ENCODE measurements at regions not wholly inside any gene's neighbourhood (a gene's known extent, or its start where the extent isn't known, plus 50 kb on each side); places are given as distances from the start of the nearest gene placed in this dataset.

- TF ChIP-seq POLR2AphosphoS5 (IDR thresholded peaks at IDR 0.05), result no peak
- TF ChIP-seq CTCF (IDR thresholded peaks at IDR 0.05), result no peak
- no peak overlapping the region for H3K4me3 ChIP-seq
- DNase-seq (ENCODE audit: low spot score in 2 of 2), result no peak
- H3K27me3 ChIP-seq, result no peaks in the 10 kb centered on the region
- intact Hi-C loops (cut with DNase I; ENCODE audit: low total_unique reads), result no loop called here
- no peaks in the 10 kb centered on the region for H3K9me3 ChIP-seq
- no peaks in the 10 kb centered on the region for H3K36me3 ChIP-seq
- H3K27ac ChIP-seq, result no peak overlapping the region
- H3K4me1 ChIP-seq, result no peaks in the 10 kb centered on the region
These were observed 166.2 kb upstream of the ROBO2 start for GRCh38 chr3:76873532-76874242.

- intact Hi-C loops (cut with DNase I; ENCODE audit: low total_unique reads), result no loop called here
These were observed 159.9 kb upstream of the ROBO2 start for GRCh38 chr3:76879959-76880358.

GRCh38 chr3:76886761-76887500 lies 153.0 kb upstream of the ROBO2 start:
- Histone ChIP-seq H3K9me3 (no peaks in the 10 kb centered on the region), H3K4me1 (no peaks in the 10 kb centered on the region), H3K27ac (no peak overlapping the region), H3K27me3 (no peaks in the 10 kb centered on the region), H3K36me3 (no peaks in the 10 kb centered on the region), H3K4me3 (no peak overlapping the region)
- intact Hi-C loops (cut with DNase I; ENCODE audit: low total_unique reads), result no loop called here
- DNase-seq (ENCODE audit: low spot score in 2 of 2), result no peak
- TF ChIP-seq POLR2A (IDR thresholded peaks at IDR 0.05), result no peak

More at GRCh38 chr3:76879959-76880358, 159.9 kb upstream of the ROBO2 start:
- Histone ChIP-seq H3K9me3 (no peaks in the 10 kb centered on the region), H3K4me3 (no peak overlapping the region), H3K4me1 (no peaks in the 10 kb centered on the region), H3K27me3 (no peaks in the 10 kb centered on the region), H3K36me3 (no peaks in the 10 kb centered on the region), H3K27ac (no peak overlapping the region)
- TF ChIP-seq POLR2A (IDR thresholded peaks at IDR 0.05), result no peak
- no peak for TF ChIP-seq CTCF (IDR thresholded peaks at IDR 0.05)
- no peak for TF ChIP-seq POLR2AphosphoS5 (IDR thresholded peaks at IDR 0.05)
- DNase-seq (ENCODE audit: low spot score in 2 of 2), result no peak

GRCh38 chr3:76888856-76889255 lies 151.0 kb upstream of the ROBO2 start:
- no peak for TF ChIP-seq POLR2AphosphoS5 (IDR thresholded peaks at IDR 0.05)
- TF ChIP-seq CTCF (IDR thresholded peaks at IDR 0.05), result no peak
- TF ChIP-seq POLR2A (IDR thresholded peaks at IDR 0.05), result no peak
- intact Hi-C loops (cut with DNase I; ENCODE audit: low total_unique reads), result no loop called here
- Histone ChIP-seq H3K4me1 (no peaks in the 10 kb centered on the region), H3K36me3 (no peaks in the 10 kb centered on the region), H3K27ac (no peak overlapping the region), H3K9me3 (no peaks in the 10 kb centered on the region), H3K4me3 (no peak overlapping the region), H3K27me3 (no peaks in the 10 kb centered on the region)
- DNase-seq (ENCODE audit: low spot score in 2 of 2), result no peak

GRCh38 chr3:76889911-76890310 lies 150.0 kb upstream of the ROBO2 start:
- no peak for DNase-seq (ENCODE audit: low spot score in 2 of 2)

More at GRCh38 chr3:76889911-76890310, 150.0 kb upstream of the ROBO2 start:
- intact Hi-C loops (cut with DNase I; ENCODE audit: low total_unique reads), result no loop called here
- H3K27ac ChIP-seq, result no peak overlapping the region
- no peaks in the 10 kb centered on the region for H3K4me1 ChIP-seq
- no peaks in the 10 kb centered on the region for H3K36me3 ChIP-seq
- no peaks in the 10 kb centered on the region for H3K27me3 ChIP-seq
- H3K9me3 ChIP-seq, result no peaks in the 10 kb centered on the region
- no peak overlapping the region for H3K4me3 ChIP-seq
- TF ChIP-seq CTCF (IDR thresholded peaks at IDR 0.05) (no peak), POLR2A (IDR thresholded peaks at IDR 0.05) (no peak), POLR2AphosphoS5 (IDR thresholded peaks at IDR 0.05) (no peak)

Measured in breast epithelium (tissue), 4 donors.